Activated CD4-positive, CD25-positive, alpha-beta regulatory T cell (primary cell): ENCODE measurements at regions not wholly inside any gene's neighbourhood (a gene's known extent, or its start where the extent isn't known, plus 50 kb on each side); places are given as distances from the start of the nearest gene placed in this dataset.
"Not testable (repeated sequence)": the region's sequence is repeated elsewhere in the genome, so short reads cannot be mapped to it uniquely, and the experiment has no call there.

Experiments
- DNase-seq, 4 experiments: peaks; one replicate each; lab custom pipeline; 2025; lab: John Stamatoyannopoulos, UW

DNA sequence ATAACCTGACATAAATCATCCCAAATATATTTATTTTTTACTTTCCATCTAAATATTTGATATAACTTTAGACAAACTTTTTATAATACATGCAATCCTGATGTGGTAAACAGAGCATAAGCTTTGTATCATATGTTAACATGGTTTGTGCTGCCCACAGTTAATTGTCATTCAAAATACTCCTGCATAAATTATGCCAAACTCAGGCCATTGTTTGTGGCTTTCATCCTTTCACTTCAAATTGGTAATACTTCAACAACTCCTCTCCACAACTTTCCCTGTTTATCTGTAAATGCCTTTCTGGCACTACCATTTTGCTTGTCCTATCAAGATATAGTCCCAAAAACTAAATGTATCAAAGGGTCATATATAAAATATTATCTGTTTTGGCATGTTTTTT, 586.7 kb downstream of the HINT1 start:
- DNase-seq = no peak

DNA sequence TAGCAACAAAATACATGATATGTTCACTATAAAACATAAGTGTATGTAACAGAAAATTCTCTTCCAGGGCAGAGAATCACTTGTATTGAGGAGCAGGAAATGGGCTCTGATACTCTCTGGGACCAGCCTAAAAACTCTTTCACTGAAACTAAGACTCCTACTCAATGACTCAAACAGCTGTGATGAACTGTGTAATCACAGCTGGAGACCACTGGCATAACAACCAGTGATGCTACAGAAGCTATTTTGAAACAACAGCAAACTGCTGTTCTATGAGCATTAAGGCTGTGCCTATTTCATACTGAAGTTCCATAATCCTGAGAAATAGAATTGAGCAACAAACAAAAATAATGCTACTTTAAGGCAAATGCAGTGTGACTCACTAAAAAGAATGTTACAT, 594.0 kb downstream of the HINT1 start:
- DNase-seq = no peak

DNA sequence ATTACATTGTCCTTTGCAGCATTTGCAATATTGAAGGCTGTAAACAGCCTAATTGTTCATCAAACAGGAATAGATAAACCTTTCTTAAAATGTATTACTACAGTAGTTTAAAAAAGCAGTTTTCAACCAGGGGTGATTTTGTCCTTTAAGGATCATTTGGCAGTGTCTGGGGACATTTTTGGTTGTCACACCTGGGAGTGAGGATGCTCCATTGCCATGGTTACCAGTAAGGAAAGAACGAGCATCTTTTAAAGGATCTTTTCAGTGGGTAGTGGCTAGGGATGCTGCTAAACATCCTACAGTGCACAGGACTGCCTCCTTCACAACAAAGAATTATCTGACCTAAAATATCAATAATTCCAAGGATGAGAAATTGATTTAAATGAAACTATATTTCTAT, 596.3 kb downstream of the HINT1 start:
- DNase-seq = no peak

DNA sequence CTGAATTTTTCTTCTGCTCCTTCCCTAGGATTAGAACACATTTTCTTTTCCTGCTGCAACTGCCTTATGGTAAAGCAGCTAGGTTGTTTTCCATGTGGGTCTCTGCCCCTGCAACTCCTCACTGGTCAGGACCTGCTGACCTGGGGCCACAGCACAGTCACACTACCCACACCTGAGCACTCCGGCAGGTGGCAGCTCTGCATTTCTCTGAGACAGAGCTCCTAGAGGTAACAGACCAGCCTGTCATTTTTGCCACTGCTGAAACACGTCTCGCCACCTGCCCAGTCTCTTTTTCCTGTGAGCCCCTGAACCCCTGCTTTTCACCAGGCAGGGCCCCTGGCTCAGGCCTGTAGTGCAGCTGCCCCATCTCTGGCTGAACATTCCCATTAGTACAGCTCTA, 609.6 kb downstream of the HINT1 start:
- no peak for DNase-seq

DNA sequence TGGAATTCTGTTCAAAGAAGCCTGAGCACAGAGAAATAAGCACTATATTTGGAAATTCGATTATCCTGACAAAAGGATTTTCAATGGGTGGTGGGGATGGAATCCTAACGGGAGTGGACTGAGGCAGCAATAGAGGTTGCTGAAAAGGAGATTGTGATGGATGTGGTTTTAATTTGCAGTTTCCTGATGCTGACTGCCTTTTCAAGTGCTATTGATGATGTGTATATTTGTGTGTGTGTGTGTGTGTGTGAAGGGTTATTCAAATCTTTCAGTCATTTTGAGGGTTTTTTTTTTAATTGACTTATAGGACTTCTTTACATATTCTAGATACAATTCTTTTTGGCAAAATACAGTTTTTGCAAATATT, 614.5 kb downstream of the HINT1 start:
- no peak for DNase-seq

DNA sequence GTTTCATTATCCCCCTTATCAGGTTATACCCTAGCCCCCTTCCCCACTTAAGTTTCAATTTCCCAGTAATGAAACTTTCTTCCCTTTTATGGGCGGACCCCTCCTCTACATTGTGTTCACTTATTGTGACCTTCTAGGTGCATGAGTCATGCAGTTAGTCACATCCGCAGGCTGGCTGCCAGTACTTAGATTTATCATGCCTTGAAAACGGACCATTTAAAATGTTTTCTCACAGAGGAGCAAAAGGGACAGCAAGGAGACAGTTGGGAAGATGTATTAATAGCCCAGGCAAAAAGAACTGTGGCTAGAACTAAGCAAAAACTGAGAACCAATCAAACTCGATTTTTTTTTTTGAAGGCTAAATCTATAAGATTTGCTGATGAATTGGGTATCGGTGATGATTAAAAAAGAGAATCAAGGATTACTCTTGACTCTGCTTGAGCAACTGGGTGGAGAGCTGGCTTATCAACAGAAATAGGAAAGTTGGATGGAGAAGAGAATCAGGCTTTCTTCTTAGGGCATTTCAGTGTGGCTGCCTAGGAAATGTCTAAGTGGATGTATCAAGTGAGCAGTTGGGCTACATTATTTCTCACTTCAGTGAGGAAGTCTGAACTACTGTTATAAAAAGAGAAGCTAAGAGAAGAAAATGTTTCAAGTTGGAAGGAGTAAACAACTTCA, 615.0 kb downstream of the HINT1 start:
- no peak for DNase-seq

DNA sequence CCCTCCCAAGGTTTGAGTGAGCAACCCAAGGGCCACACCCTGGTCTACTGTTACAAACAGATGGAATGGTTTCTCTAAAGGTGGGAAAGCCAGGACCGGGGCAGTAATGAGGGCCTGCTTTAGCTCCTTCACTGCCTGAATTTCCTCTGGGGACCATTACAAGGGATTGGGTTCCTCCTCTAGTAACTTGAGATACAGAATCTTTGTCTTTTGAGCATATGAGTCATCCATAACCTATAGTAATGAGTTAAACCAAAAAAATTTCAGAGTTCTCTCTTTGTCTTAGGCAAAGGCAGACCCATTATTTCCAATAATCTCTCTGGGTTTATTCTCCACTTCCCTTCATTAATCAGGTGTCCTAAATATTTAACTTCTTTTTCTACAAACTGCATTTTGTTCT, 618.8 kb downstream of the HINT1 start:
- DNase-seq = no peak

DNA sequence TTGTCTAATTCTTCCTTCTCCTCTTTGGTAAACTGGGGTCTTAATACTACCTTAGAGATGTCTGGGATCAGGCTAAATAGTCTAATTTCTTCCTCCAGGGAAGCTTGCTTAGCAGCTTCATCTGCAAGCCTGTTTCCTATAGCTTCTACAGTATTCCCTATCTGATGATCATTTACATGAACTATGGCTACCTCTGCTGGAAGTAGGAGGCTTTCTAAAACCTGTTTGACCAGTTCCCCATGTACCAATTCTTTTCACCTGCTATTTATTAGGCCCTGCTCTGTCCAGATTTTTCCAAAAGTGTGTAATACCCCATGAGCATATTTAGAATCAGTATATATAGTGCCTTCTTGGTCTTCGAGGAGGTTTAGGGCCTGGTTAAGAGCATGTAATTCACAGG, 619.8 kb downstream of the HINT1 start:
- no peak for DNase-seq

DNA sequence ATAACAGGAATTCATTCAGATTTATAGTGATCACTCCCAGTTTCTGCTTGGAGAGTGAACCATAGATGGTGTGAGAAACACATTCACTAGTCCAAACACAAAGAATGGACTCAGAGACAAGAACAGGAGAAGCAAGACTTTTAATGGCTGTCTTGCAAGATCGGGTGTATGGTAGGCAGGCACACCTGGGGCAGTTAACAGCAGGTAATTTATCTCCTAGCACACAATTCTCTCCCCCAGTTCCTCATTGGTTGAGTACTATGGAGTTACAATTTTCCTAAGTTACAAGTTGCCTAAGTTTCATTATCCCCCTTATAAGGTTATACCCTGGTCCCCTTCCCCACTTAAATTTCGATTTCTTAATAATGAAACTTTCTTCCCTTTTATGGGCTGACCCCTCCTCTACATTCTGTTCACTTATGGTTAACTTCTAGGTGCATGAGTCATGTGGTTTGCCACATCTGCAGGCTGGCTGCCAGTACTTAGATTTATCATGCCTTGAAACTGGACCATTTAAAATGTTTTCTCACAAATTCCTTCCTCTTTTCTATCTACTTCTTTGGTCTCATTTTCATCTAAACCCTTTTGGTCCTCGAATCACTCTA, 623.3 kb downstream of the HINT1 start:
- DNase-seq = no peak

DNA sequence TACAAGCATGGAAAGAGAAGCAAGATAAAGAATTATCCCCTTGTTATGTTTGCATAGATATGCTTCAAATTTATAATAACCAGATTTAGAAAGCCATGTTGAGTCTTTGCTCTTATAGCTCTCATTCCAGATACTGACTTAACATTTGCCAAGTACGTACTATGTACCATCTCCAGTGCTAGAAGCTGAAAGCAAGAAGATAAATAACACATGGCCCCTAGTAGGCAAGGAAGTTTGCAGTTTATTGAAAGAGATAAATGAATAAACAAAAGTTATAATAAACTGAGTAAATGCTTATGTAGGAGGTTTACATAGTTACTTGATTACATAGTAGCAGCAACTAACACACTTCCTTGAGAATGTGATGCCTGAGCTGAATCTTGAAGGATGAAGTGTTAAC, 628.4 kb downstream of the HINT1 start:
- no peak for DNase-seq

DNA sequence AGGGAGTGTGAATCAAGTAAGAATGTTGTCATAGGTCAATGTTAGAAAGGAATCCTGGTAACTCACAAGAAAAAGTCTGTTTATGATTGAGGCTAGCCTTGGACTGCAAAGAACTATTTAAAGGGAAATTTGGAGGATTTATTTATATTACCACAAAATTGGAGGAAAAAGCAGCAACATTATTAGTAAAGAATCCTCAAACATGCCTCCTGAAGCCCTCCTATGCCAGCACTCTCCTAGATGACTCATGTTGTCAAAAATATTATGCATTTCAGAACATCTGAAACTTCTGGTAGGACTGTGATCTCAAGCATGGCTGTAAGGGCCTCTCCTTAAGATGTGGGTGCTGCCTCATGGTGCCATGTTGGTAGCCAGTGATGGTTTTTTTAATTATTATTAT, 628.5 kb downstream of the CHSY3 start:
- no peak for DNase-seq

DNA sequence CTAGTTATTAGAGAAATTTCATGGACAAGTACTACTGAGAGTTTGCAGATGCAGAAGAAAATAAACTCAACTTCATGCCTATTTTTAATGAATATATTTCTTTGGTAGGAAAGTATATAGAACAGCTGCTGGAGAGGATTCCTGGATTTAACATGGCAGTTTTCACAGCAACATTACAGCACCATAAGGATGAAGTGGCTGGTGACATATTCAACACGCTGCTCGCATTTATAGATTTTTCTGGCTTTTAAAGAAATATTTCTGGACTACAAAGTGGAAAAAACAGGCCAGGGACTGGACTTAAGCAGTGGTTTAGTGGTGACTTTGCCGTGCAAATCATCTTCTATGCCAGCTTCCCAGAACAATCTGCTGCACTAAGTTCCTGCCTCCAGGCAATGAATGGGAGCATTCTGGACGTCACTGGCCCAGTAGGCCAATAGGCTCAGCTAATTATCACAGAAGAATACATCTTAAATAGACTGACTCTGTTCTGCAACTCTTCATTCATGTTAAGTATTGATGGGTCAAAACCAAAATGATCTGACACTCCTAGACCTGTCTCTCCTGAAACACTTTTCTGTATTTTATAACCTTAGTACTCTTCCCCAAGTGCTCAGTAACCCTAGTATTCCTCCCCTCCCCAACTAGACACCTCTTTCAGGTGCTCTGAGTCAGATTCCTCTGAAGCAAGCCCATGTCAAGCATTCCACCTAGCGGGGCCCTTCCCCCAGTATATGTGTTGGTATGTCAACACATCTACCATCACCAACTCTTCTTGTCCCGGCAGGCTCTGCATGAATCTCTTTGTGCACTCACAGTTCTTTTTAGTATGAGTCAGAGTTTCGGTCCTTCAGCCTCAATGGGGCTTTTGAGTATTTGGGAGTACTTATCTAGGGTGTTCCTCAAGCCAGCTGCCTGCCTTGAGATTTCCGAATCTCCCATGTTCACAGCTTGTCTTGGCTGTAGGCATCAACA, 625.5 kb downstream of the CHSY3 start:
- DNase-seq = no peak

DNA sequence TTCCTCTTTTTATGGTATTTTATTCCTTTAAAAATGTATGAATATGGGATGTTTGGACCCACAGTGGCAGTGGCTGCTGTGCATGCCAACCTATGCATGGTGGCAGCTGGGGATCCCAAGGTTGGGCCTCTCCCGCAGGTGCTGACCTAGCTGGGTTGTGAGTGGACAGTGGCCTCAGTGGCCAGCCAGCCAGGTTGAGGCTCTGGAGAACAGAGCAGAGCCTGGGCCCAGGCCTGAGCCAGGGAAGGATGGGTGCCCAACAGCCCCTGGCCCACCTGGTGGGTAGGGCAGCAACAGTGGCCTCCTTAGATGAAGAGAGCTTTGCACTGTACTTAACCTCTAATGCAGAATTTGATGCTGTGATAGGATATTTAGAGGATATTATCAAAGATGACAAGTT, 624.8 kb downstream of the CHSY3 start:
- DNase-seq = no peak

DNA sequence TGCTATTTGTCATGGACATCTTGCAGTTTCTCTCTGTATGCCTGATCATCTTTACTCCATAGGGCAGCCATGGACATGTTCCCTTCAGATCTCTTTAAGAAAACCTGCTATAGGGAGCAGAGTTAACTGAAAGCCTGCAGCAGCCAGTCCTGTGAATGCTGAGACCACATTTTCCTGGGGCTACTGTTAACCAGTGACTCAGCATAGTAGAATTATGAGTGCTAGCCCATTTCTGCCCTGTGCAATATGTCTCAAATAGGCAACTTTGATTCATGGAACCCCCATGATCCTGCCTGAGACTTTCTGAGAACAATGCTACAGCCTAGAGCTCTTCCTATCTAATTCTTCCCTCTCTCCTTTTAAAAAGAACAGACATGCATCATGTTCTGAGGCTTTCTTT, 624.2 kb downstream of the CHSY3 start:
- no peak for DNase-seq

DNA sequence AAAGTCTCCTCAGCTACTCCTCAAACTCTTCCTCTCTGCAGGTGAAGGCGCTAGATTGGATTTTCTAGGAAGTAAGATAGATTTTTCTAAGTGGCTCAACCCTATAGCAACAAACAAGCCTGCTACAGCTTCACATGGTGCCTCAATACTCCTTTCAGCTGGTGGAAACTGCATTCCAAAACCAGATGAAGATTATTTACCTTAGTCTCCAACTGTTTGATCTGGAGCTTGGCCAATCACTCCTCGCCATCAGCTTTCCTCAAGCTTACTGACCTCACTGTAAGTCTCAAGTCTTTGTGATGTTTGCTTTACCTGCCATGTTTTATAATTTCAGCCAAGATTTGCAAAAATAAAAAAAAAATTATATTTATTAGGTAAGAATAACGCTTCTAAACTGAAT, 622.4 kb downstream of the CHSY3 start:
- DNase-seq = no peak

DNA sequence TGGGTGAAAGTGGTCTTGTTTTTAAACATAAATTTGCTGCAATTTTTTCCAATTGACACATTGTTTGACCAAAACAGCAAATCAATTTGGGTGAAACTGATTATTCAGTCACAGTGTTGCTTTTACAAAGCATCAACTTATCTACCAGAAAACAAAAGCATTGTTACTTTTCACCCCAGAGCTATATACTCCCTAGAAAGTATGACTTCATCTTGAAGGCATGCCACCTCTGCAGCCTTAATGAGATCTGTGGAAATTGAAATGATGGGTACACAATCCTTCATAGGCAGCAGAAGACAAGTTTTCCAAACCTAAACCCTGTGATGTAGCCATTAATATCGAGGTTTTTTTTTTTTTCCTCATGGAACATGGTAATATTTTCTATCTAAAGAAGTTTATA, 615.9 kb downstream of the CHSY3 start:
- DNase-seq = no peak

DNA sequence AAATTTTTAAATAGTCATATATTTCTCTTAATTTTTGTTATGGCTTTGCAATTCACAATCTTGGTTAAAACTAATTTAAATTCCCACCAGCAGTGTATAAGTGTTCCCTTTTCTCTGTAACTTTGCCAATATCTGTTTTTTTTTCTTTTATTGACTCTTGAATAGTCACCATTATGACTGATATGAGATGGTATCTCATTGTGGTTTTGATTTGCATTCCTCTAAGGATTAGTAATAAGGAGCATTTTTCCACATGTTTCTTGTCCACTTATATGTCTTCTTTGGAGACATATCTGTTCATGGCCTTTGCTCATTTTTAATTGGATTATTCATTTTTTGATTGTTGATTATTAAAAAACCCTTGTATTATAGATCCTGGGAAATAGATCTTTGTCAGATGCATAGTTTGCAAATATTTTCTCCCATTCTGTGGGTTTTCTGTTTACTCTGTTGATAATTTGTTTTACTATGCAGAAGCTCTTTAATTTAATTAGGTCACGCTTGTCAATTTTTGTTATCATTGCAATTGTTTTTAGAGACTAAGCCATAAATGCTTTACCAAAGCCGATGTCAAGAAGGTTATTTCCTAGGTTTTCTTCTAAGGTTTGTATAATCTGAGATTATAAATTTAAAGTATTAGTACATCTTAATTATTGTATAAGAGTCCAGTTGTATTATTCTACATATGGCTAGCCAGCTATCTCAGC, 610.9 kb downstream of the CHSY3 start:
- DNase-seq = no peak

DNA sequence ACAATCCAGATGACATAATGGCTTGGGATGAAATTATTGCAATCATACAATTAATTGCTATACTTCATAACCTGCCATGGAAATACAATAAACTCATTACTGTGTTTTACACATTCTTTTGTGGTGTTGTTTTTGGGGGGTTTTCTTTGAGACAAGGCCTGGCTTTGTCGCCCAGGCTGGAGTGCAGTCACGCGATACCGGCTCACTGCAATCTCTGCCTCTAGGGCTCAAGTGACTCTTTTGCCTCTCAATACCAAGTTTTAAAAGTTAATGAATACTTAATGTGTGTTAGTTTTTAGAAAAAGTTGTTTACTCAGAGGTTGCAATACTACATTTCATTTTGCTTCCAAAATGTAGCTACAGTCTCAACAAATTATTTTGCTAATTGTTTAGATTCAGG, 598.4 kb downstream of the CHSY3 start:
- no peak for DNase-seq

DNA sequence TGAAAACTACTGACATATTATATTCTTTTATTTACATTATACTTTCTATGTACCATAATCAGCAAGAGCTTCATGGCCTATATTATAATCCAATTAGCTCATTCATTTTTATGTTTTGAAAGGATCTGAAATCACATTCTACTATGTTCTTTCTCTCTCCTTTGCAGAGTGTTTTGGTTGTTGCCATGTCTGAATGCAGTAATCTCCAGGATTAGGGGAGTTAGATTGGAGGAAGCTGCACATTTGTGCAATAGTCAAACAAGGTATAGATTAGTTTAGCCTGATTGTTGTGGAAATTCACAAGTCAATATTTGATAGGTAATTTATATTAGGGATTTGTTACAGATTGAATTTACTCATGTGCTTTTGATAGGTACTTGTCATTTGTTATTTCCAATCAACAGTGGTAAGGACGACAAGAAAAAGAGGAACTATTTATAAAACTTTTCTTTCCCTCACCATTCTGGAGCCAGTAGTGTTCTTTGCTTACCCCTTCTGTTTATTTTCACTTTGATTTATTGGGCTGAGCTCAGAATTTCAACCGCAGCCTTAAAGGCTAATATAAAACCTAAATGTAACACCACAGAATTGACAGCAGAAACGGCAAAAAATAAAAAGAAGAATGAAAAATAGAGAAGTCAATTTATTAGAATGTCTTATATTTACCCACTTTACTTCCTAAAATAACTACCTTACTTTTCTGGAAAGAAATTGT, 597.0 kb downstream of the CHSY3 start:
- no peak for DNase-seq

DNA sequence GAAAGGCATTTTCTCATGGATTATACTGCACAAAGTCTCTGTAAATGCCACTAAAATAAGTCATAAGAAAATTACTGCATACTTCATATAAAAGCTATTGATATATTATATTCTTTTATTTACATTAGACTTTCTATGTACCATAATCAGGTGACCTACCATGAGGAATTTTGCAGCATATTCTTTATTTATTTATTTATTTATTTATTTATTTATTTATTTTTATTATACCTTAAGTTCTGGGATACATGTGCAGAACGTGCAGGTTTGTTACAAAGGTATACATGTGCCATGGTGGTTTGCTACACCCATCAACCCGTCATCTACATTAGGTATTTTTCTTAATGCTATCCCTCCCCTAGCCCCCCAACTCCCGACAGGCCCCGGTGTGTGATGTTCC, 596.2 kb downstream of the CHSY3 start:
- DNase-seq = not testable (repeated sequence)

DNA sequence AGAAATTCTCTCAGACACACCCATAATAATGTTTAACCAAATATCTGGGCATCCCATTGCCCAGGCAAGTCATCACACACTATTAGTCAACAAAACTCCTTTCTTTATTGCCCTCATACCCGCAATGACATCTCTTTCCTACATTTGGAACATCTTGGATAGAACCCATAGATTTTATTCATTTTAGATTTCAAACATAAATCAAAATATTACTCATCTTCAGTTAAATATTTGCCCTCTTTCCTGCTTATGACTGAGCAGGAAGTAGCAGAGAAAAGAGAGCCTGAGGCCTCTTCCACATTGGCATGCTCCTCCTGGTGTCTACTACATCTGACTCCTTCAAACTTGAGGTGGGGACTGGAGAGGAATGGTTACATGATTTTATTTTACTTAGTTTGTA, 592.0 kb downstream of the CHSY3 start:
- DNase-seq = no peak

DNA sequence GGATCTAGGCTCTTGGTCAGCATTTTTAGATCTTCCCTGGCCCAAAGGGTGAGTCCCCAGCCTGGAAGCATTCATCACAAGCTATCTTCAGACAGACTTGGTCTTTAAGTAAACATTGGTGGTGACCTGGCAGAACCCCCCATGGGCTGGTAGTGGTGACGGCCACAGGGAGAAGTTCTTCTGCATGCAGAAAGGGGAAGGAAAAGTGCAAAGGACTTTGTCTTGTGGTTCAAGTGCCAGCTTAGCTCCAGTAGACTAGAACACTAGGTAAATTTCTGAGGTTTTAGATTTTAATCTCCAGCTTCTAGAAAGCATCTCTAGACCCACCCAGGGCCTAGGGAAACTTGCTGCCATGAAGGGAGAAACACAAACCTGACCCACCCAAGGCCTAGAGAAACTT, 584.0 kb downstream of the CHSY3 start:
- DNase-seq = no peak
